ENCODE measurements at regions not wholly inside any gene's neighbourhood (a gene's known extent, or its start where the extent isn't known, plus 50 kb on each side); places are given as distances from the start of the nearest gene placed in this dataset.

DNA sequence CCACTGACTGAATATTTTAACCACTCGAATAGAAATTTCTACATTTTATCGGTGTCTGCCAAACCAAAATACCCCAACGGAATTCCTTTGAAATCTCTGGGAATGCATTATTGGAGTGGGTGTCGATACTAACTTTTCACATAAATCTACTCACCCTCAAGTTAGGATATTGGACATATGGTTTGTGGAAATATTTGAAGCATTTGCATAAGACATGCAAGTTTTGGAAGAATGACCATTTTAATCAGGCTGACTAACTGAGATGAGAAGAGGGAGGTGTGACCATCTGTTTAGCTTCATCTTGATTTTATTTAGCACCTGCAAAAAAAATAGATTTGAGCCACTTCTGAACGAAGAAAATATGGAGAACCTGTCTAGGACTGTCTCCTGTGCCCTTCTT, 61.2 kb downstream of the KLF6 start:
- DNase-seq, result no peak

DNA sequence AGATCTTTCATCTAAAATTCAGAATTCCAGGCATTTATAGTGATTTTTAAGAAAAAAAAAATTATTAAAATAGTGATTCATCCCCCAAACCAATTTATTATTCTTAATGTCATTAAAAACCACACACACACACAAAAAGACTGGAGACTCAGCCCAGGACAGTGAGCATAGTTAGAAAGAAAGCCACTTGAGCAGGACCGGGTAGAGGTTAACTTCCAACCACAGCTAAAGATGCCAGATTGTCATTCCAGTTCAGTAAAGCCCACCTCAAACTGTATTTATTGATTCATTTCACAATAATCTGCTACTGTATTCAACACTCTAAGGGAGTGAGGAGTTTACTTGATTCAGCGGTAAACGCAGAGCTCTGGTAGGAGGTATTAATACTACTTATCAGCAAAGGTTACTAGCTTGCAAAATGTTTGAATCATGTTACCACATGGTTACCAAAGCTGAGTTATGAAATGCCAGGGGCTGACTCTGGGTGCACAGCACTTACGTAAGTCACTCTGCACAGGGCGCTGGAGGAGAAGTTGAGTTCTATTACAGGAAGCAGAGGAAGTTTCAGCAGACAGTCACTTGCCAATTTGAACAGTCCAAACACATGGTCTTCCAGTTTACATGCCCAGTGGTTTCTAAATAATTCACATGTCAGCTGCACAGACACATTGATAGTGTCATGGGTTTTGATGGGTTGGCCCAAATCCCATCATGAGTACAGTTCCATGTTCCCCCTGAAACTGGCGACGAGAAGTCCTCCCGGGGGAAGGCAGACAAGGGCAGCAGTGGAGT, 64.6 kb downstream of the KLF6 start:
- DNase-seq, result no peak

DNA sequence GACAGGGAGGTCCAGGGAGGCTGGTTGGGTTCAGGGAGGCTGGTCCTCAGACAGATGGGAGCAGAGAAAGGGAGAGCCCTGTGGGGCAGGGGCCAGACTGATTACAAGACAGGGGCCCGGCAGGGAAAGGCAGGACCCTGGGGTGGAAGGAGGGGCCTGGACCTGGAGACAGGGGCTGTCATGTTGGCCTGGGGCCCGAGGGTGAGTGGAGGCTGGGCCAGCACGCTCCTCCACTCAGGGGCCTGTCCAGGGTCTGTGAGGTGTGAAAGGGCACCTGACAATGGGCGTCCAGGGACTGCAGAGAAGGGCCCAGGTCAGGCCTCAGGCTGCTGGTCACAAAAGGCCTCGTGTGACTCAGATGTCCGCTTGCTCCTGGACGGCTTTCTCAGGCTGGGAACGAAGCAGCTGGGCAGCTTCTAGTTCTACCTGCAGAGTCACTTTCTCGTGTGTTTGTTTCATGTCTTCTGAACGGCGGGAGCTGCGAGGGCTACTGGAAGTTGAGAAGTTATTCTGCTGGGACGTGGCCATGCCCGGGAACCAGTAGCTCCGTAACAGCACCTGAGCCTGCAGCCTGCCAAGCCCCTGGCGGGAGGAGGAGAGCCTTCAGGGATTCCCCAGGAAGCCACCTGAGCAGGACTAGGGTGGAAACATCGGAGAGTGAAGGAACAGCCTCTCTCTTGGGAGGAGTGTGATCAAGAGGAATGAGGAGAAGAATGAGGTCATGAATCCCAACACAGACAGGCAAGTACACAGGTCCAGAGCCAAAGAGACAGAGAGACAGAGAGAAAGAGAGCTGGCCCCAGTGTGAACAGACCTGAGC, 65.8 kb downstream of the KLF6 start:
- DNase-seq, result no peak

DNA sequence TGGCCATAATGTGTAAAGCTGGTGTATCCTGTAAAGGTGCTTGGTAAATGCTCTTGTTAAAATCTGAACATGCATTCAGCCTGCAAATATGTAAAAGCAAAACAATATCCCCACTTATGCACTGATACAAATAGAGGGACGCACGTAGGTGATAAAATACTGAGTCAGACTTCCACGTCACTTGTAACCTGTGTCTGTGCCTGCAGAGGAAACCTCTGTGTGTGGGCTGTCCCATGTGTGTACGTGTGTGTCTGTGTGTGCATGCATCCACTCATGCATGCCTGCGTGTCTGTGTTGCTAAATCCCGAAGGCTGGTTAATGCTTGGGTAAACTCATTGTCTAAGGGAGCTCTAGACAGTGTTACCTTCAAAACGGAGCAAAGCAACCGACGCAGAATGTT, 68.9 kb downstream of the KLF6 start:
- DNase-seq, result no peak

DNA sequence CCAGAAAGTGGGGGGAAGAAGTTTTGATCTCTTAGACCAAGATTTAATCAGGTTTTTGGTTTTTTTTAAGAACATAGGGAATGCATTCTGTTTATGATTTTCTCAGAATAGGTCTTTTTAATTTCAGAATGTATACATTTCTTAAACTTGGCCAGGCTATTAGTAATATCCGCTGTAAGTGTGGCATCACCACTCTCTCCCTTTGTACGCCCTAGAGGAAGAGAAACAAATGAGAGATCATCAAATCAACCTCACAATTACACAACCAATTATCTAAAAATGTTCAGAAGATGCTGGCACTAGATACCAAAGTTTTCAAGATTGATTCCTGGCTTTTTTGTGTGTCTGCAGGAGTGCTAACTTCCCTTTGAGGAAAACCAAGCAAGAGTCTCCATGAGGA, 70.0 kb downstream of the KLF6 start:
- DNase-seq, result no peak

DNA sequence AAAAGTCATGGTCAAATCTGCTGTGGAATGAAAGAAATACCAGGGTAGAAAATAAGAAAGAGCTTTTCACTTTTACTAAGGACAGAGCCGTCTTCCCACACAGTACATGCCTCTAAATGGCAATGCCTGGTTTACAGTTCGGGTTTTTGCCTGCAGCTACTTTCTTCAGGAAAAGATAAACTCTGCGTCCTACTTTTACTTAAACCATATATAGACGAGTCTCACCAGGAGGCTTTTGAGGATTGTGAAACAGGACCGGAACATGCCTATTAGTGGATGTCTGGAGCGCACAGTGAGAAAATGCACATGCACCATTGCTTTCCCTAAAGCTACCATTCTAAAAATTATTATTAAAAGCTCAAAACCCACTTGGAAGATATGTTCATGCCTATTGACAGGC, 70.5 kb downstream of the KLF6 start:
- no peak for DNase-seq

DNA sequence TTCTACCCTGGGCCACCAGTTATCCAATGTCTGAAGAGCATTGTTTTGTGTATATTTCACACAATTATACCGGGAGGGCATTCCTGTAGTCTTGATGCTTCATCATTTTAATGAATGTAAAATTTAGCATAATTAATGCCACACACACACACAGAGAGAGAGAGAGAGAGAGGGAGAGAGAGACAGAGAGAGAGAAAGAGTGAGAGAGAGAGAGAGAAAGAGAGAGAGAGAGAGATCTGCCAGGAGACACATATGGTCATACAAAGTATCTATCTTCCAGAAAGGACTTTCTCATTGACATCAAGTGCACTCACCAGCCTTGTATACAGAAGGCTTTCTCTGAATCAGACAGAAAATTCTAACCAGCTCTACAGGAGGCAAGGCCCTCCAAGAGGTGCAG, 72.3 kb downstream of the KLF6 start:
- no peak for DNase-seq

DNA sequence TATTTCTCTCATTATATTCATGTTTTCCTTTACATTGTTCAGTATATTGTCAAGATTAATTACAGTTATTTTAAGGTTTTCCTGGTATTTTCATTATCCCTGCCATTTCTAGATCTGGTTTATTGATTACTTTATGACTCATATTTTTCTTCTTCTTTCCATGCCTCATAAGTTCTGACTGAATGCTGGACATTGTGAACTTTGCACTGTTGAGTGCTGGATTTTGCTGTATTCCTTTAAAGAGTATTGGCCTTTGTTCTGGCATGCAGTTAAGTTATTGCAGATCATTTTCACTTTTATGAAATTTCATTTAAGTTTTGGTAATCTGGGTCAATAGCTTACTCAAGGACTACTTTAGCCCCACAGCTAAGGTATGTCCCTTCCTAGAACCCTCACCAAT, 73.1 kb downstream of the KLF6 start:
- no peak for DNase-seq

DNA sequence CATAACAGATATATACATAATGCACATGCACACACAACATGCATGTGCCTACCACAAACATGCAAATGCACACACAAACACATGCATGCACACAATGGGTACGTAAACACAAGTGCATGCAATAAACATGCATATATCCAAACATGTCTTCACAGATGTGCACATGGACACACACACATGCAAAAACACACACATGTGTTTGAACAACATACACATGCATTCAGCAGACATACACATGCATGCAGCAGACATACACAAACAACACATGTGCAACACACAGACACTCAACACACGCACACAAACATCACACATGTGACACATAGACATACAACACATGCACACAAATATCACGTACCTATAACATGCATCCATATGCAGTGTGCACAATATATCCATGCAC, 74.2 kb downstream of the KLF6 start:
- DNase-seq, result no peak

DNA sequence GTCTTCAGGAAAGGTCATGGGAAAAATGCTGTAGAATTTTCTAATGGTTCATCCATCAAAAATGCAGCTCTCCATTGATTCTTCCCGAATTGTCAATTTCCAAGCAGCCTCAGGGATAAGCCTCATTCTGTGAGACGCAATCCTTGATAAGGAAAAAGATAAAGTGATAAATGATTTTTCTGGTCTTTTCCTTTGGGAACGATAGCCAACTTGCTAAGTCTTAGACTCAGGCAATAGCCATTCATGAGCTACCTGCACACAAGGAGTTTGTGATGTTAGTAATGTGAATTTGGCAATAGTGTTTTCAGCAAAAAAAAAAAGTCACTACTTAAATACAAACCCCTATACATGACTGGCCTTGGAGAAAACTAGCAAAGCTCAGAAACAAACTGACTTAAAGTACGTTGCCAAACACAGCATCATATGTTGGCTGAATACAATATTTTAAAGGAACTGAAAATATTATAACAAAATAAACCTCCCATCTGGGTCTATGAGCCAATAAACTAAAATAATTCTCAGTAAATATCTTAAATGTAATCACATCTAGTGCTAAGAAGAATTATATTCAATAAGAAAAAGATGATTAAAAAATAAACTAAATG, 75.5 kb downstream of the KLF6 start:
- no peak for DNase-seq

DNA sequence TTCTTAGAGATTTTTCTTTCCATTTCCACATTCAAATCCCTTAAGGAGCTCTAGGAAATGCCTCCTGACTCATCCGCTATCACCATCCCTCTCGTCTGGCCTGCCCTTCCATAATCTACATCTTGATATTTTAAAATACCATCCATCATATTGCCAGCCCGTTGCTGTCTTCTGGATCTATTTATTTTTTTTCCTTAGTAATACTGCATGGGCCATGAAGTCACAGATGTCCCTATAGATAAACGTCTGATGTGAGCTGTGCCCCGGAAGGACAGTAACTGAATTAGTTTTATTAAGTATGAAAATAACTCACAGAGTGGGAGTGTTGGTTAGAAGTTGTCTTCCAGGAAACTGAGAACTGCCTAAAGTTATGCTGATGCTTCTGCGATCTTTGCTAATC, 76.2 kb downstream of the KLF6 start:
- no peak for DNase-seq

DNA sequence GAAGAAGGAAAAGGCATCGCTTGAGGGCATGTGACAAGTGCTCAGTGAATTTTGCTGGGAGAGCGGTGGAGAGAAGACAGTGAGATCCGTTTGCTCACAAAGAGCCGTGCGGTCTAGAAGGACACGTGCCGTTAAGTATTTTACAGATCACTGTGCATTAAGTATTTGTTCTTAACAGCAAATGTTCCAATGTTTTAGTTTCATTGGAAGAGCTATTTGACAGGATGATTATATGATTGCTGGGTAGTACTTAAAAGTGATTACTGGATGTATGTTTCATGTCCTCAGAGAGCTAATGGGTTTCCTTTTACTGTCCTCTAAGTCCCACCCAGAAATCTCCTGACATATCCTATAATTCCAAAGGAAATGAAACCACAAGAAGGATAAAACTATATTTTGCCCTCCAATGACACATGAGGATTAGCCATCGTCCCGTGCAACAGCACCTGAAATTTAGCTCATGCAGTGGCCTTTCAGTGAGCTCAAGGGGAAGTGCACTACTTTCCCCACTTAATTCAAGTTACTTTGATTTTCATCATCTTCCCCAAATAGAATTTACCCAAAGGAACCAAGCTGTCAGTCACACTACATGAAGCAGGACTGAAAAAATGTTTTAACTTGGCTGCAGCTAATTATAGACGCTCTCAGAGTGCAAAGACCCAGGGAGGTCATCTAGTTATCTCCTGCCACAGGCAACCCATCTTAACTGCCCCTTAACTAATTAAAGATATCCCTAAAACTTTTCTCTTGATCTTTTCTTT, 80.3 kb downstream of the KLF6 start:
- DNase-seq, result no peak

DNA sequence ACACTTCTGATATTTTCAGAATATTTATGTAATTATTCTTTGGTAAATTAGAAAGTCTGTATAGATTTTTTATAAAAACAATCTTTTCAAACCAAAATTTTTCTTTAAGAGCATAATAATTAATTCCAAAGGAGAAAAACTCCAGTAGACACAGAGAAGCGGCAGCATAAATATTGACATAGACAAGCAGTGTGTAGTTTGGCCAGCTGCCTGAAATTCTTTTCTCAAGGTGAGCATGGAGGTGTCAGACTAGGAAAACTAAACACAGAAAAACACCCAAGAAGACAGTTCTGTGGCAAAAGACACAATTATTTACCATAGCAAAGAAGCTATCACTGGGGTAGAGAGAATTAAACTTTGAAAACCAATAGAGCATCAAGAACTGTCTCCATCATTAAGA, 82.4 kb downstream of the KLF6 start:
- no peak for DNase-seq

DNA sequence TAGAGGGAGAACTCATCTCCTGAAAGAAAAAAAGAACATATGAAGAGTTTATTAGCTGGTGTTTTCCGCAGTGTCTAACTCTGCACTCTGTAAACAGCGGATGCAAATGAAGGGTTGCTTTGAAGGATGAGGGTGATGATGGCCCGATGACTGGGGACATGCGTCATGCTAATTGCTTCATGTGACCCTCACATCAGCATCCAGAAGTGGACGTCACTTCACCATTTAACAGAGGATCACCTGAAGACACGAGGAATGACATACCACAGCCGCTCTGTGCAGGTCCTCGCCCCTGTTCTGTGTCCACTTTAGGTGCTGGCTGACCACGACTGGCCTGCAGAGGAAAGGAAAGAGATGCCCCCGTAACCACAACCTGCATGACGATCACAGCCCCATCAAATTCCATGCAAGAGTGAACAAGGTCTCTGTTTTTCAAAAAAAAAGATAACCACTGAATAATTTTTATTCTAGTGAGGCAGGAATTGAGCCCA, 82.9 kb downstream of the KLF6 start:
- no peak for DNase-seq

DNA sequence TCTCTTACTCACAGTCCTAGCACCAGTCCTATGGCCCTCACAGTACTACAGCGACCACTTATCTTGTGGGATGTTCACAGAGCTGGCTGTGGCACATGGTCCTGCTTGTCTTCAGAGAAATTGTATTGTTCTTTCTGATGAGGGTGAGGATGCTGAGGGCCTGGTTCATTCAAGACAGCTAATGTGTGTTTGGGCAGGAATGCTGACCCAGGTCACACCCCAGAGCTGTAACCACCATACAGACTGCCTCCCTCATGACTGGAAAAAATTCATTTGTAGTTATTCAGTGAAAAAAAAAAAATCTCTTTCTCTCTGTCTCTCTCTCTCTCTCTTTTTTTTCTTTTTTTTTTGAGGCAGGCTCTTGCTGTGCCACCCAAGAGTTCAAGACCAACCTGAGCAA, 83.5 kb downstream of the KLF6 start:
- no peak for DNase-seq

DNA sequence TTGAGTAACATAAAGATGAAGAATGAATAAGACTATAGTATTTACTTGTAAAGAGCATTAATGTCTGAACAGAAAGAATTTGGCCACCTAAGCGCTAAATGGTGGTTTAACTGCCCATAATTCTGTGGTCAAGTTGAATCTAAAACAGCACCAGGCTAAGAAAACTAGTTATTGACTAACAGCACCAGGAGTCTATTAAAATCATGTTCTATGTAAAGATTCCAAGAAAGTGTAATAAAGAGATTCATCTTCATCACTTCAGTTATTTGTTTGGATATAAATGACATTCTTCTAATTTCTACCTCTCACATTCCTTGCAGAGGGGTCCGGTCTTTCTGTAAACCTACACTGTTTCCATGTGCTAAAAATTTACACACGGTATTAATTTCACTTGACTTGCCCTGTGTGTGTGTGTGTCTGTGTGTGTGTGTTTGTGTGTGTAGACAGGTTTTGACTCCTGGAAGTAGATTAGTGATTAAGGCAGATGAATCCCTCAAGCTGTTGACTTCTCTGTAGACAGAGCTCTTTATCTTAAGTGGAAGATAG, 84.4 kb downstream of the KLF6 start:
- DNase-seq, result no peak

DNA sequence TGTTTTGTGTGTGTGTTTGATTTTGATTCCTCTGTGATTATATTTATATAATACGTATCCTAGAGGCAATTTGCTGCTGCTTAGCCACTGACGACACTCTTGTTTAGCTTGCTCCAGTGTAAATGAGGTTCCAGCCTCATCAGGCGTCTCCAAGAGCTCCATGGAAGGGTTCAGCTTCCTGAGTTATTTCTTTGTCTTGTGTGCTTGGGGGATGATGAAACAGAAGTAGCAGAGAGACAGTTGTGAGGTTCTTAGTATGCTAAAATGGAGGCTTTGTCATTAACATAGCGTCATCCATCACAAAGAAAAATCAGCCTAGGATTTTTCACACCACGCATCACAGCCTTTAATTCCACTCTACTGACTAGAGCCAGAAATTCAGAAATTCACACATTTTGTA, 85.1 kb downstream of the KLF6 start:
- DNase-seq, result no peak

DNA sequence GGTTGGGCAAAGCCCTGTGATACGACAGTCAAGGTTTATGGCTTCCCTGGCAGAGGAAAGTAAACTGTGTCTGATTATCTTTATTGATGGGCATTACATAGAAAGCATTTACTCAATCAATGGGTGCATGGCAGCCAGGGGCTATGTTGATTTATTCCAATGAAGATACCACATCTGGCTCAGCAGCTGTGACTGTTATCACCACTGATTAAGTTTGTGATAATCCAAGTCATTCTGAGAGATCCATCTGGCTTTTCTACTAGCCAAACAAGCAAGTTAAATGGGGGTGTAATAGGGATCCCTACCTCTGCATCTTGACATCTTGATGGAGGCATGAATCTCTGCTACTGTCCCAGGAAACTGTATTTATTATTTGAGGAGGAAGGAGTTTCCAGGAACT, 86.7 kb downstream of the KLF6 start:
- no peak for DNase-seq

DNA sequence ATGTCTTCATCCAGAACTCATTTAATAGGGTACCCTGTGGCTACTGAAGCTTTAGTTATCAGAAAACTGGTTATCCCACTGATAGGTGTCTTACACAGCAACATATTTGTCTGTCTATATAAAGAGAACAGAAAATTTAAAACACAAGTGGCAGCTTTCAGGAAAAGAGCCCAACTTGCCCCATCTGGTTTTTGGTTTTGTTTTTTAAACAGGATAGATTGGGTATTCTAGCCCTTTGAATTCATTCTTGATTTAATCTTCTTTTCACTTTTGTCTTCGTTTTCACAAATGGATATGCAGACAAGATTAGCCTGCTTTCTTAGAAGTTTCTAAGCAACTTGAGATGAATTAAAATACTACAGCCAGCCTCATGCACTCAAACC, 91.3 kb downstream of the KLF6 start:
- no peak for DNase-seq

DNA sequence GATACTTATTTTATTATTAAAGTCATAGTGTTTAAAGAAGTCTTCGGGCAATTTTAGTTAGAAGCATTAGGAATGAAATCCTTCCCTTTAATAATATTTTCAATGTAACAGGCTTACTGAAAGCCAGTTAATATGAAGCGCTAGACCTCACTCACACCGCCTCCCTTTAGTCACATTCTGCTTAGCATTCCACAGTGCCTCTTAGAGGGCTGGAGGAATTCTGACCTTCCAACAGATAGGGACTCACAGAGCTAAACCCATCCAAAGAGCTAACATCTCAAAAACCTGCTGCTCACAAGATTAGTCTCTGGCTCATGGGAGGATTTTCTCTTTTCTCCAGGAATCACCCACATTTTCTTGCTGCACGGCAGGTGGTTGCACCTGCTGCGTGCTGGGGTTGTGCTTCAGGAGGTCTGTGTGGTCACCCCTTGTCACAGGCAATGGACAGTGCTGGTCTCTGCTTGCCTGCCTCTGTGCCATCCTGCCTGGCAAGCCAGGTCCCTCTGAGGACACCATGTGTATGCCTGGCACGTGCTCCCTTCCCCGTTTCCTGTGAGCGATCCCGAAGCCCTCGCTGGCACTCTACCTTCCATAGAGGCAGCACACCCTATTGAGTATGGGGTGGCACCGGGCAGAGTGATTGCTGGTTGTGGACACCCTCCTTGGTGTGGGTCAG, 91.8 kb downstream of the KLF6 start:
- no peak for DNase-seq

DNA sequence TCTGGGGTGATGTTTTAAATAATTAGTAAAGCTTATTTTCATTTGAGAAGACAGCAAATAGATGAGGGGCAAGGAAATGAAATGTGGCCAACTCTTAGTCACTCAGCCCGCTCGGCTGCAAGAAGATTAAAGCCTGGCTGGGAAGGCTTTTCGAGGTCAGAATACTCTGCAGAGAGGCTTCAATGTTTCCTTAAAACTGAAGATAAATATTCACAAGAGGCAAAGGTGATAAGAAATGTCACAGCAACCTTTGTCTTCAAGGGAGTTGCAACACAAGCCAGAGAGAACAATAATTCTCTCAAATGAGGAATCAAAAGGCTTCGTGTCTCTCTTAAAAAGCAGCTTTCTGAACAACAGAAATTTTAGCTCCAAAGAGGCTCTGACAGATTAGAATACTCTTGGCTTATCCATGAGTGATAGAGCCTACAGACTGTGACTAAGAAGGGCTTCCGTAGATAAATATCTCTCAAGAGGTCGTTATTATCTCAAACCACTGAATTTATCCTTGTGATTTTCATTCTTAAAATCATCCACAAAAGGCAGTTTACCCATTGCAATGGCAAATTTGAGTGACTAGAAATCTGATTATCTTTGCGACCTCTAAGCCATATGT, 92.5 kb downstream of the KLF6 start:
- DNase-seq, result no peak

DNA sequence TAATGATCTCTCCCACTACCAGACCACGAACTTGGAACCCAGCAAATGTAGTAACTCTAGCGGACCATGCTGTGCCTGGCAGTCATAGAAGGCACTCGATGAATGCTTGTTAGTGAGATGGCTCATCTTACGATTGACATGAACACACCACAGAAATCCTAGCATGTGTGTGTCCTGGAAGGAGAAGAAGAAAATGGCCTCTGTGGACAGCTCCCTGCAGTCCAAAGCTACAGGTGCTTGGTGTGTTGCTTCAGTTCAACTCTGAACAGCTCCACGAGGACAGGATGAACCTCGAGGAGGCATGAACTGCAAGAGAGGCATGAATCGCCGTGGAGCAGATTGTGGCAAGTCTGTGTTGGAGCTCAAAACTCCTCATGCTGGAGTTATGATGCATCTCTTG, 93.5 kb downstream of the KLF6 start:
- DNase-seq, result no peak

All from stimulated activated CD4-positive, alpha-beta T cell treated with anti-CD3 and anti-CD28 coated beads, Interleukin-2, amount 100 ng/mL, for 48 hours (primary cell).